H1 (cell line): ENCODE measurements at regions not wholly inside any gene's neighbourhood (a gene's known extent, or its start where the extent isn't known, plus 50 kb on each side); places are given as distances from the start of the nearest gene placed in this dataset.

Source experiments
- CTCF ChIA-PET: fragments of 300-600 bp; sonication (Branson Sonifier 250); formaldehyde crosslinking; loops from one replicate; lab custom pipeline; 2021; ENCODE audit not compliant: partially characterized antibody; lab: Charles Lee
- POLR2A ChIA-PET: fragments of 300-600 bp; sonication (Branson Sonifier 250); formaldehyde crosslinking; loops from one replicate; lab custom pipeline; 2021; ENCODE audit warnings: inconsistent platforms; ENCODE audit not compliant: partially characterized antibody; lab: Charles Lee
- DNase-seq, 2 experiments: peaks; one replicate each; pipeline versions ENCODE4 v3.0.0 to v3.0.0-alpha.2; 2010 to 2022; ENCODE audit warnings: low spot score in 2 of 2, low read depth in 1 of 2, mixed read lengths in 1 of 2
- FAIRE-seq: peaks from 2 replicates; lab custom pipeline; 2011; peaks lifted over from hg19 to GRCh38; lab: Jason Lieb, UNC
- H2AFZ ChIP-seq: 2 replicates; pipeline ENCODE4 v1.8.1; 2012; ENCODE audit warnings: low read length, inconsistent platforms
- H2AK5ac ChIP-seq: 2 replicates; pipeline ENCODE4 v1.6.1; 2013; ENCODE audit warnings: low read depth, low read length
- H2BK120ac ChIP-seq: replicated peaks from 2 replicates; pipeline ENCODE3; 2013; ENCODE audit warnings: low read depth, low read length, inconsistent platforms
- H2BK12ac ChIP-seq: 2 replicates; pipeline ENCODE4 v1.6.1; 2013; ENCODE audit warnings: low read depth, low read length
- H2BK15ac ChIP-seq: 2 replicates; pipeline ENCODE4 v1.6.1; 2013; ENCODE audit warnings: low read length
- H2BK20ac ChIP-seq: 2 replicates; pipeline ENCODE4 v1.6.1; 2013; ENCODE audit warnings: low read length
- H2BK5ac ChIP-seq: 2 replicates; pipeline ENCODE4 v1.6.1; 2013; ENCODE audit warnings: low read depth, low read length
- H3K14ac ChIP-seq: 2 replicates; pipeline ENCODE4 v1.6.1; 2013; ENCODE audit warnings: inconsistent platforms; ENCODE audit not compliant: insufficient read length
- H3K18ac ChIP-seq: 2 replicates; pipeline ENCODE4 v1.6.1; 2013; ENCODE audit warnings: low read length; ENCODE audit errors: extremely low read depth
- H3K23ac ChIP-seq: 2 replicates; pipeline ENCODE4 v1.6.1; 2013; ENCODE audit warnings: inconsistent platforms; ENCODE audit not compliant: insufficient read length
- H3K23me2 ChIP-seq: 2 replicates; pipeline ENCODE4 v1.6.1; 2013; ENCODE audit warnings: low read depth, low read length
- H3K27ac ChIP-seq: 2 replicates; pipeline ENCODE4 v1.6.1; 2011; ENCODE audit warnings: low read depth, low read length, inconsistent platforms
- H3K27me3 ChIP-seq, 4 experiments: replicated peaks in 1 of 4; 1 replicate in 1 of 4; 2 replicates in 3 of 4; pipeline versions ENCODE4 v1.6.1 to v1.8.1; 2011 to 2013; ENCODE audit warnings: low read length in 3 of 4, mild to moderate bottlenecking in 3 of 4, inconsistent platforms in 2 of 4, mixed read lengths in 2 of 4, moderate library complexity in 1 of 4; ENCODE audit not compliant: control insufficient read depth in 3 of 4, insufficient read depth in 3 of 4; ENCODE audit errors: extremely low read depth in 1 of 4
- H3K36me3 ChIP-seq, 4 experiments: 2 replicates each; pipeline versions ENCODE4 v1.6.1 to v1.8.1; 2011 to 2013; ENCODE audit warnings: mild to moderate bottlenecking in 4 of 4, low read length in 3 of 4, moderate library complexity in 2 of 4, control low read depth in 1 of 4, inconsistent platforms in 1 of 4; ENCODE audit not compliant: insufficient read depth in 4 of 4, control insufficient read depth in 2 of 4
- H3K4ac ChIP-seq: replicated peaks from 2 replicates; pipeline ENCODE3; 2013; ENCODE audit warnings: low read length, low read depth, mixed read lengths, inconsistent platforms; ENCODE audit not compliant: insufficient read length
- H3K4me1 ChIP-seq, 4 experiments: replicated peaks in 1 of 4; 1 replicate in 1 of 4; 2 replicates in 3 of 4; pipeline versions ENCODE4 v1.6.1 to v1.8.1; 2011 to 2013; ENCODE audit warnings: low read length in 3 of 4, inconsistent platforms in 2 of 4, mixed read lengths in 1 of 4; ENCODE audit not compliant: insufficient read depth in 4 of 4, control insufficient read depth in 3 of 4
- H3K4me2 ChIP-seq, 2 experiments: 2 replicates each; pipeline versions ENCODE4 v1.6.1 to v1.8.1; 2011 to 2013; ENCODE audit warnings: low read depth in 2 of 2, low read length in 2 of 2, control low read depth in 1 of 2, inconsistent platforms in 1 of 2, mild to moderate bottlenecking in 1 of 2; ENCODE audit not compliant: insufficient read depth in 1 of 2
- H3K4me3 ChIP-seq, 4 experiments: fragments of 200-600, 300-600 bp in 1 of 4; sonication (generic), shearing (Covaris generic), sonication (Bioruptor Twin) in 1 of 4; 2 replicates each; pipeline versions ENCODE4 v1.5.1 to v1.8.1; 2011 to 2016; ENCODE audit warnings: low read length in 4 of 4, low read depth in 3 of 4, control low read depth in 2 of 4, inconsistent platforms in 2 of 4, mild to moderate bottlenecking in 2 of 4, mixed read lengths in 1 of 4, moderate library complexity in 1 of 4; ENCODE audit not compliant: insufficient read depth in 2 of 4; ENCODE audit errors: extremely low read depth in 1 of 4
- H3K56ac ChIP-seq: replicated peaks from 2 replicates; pipeline ENCODE3; 2013; ENCODE audit warnings: low read depth, mild to moderate bottlenecking, mixed read lengths, low read length, inconsistent platforms; ENCODE audit not compliant: insufficient read length
- H3K79me1 ChIP-seq: 2 replicates; pipeline ENCODE4 v1.6.1; 2013; ENCODE audit warnings: low read depth, low read length, control low read depth
- H3K79me2 ChIP-seq, 2 experiments: 2 replicates each; pipeline versions ENCODE4 v1.6.1 to v1.8.1; 2012 to 2013; ENCODE audit warnings: low read length in 2 of 2, mild to moderate bottlenecking in 2 of 2, inconsistent platforms in 1 of 2; ENCODE audit not compliant: insufficient read depth in 2 of 2, control insufficient read depth in 1 of 2
- H3K9ac ChIP-seq, 4 experiments: replicated peaks in 1 of 4; 1 replicate in 1 of 4; 2 replicates in 3 of 4; pipeline versions ENCODE4 v1.6.1 to v1.8.1; 2011 to 2013; ENCODE audit warnings: low read depth in 3 of 4, low read length in 3 of 4, control low read depth in 2 of 4, mild to moderate bottlenecking in 2 of 4, moderate library complexity in 2 of 4, inconsistent platforms in 1 of 4; ENCODE audit errors: extremely low read depth in 1 of 4
- H3K9me3 ChIP-seq, 2 experiments: 2 replicates each; pipeline versions ENCODE4 v1.6.1 to v1.8.1; 2012 to 2013; ENCODE audit warnings: mild to moderate bottlenecking in 2 of 2, moderate library complexity in 2 of 2, control low read depth in 1 of 2, inconsistent platforms in 1 of 2, low read depth in 1 of 2, low read length in 1 of 2, mixed read lengths in 1 of 2; ENCODE audit not compliant: insufficient read depth in 2 of 2
- H4K20me1 ChIP-seq, 2 experiments: replicated peaks in 1 of 2; 2 replicates each; pipeline versions ENCODE3 to v1.8.1; 2011 to 2013; ENCODE audit warnings: inconsistent platforms in 2 of 2, low read length in 2 of 2, mild to moderate bottlenecking in 1 of 2; ENCODE audit not compliant: insufficient read depth in 2 of 2, control insufficient read depth in 1 of 2
- H4K5ac ChIP-seq: 2 replicates; pipeline ENCODE4 v1.6.1; 2013; ENCODE audit warnings: low read length, low read depth, mixed read lengths, inconsistent platforms; ENCODE audit not compliant: insufficient read length
- H4K8ac ChIP-seq: 2 replicates; pipeline ENCODE4 v1.8.0; 2013; ENCODE audit warnings: mild to moderate bottlenecking, moderate library complexity, low read length, inconsistent platforms; ENCODE audit not compliant: insufficient read depth; ENCODE audit errors: extremely low read depth
- H4K91ac ChIP-seq: replicated peaks from 2 replicates; pipeline ENCODE3; 2013; ENCODE audit warnings: low read length, mixed read lengths, inconsistent platforms; ENCODE audit not compliant: insufficient read length
- BACH1 ChIP-seq: IDR thresholded peaks from 2 replicates; pipeline ENCODE4 v1.6.1; 2012; ENCODE audit warnings: low read length, improper control_type of control experiment
- CBX8 ChIP-seq: fragments of 300-800, 300-1000 bp; sonication (generic); IDR thresholded peaks from 2 replicates; pipeline ENCODE4 v1.7.1; 2016; ENCODE audit warnings: low read depth, low read length, borderline replicate concordance
- CEBPB ChIP-seq: IDR thresholded peaks from 2 replicates; pipeline ENCODE4 v1.6.1; 2012; ENCODE audit warnings: low read depth, low read length
- CHD2 ChIP-seq: IDR thresholded peaks from 2 replicates; pipeline ENCODE4 v1.6.1; 2012; ENCODE audit warnings: low read length, improper control_type of control experiment
- EP300 ChIP-seq, 2 experiments: IDR thresholded peaks; 1 replicate in 1 of 2; 2 replicates in 1 of 2; pipeline ENCODE4 v1.6.1; 2011 to 2012; ENCODE audit warnings: low read depth in 2 of 2, low read length in 2 of 2, mild to moderate bottlenecking in 2 of 2, borderline replicate concordance in 1 of 2, inconsistent platforms in 1 of 2, moderate library complexity in 1 of 2
- GTF2F1 ChIP-seq: IDR thresholded peaks from 2 replicates; pipeline ENCODE4 v1.6.1; 2012; ENCODE audit warnings: low read depth, low read length, improper control_type of control experiment, borderline replicate concordance
- KDM1A ChIP-seq: fragments of 200-600, 300-600 bp; sonication (generic); IDR thresholded peaks from 2 replicates; pipeline ENCODE4 v1.7.1; 2016; ENCODE audit warnings: mild to moderate bottlenecking, low read length, borderline replicate concordance
- KDM5A ChIP-seq: fragments of 200-600 bp; IDR thresholded peaks from 2 replicates; pipeline ENCODE4 v1.7.1; 2012; ENCODE audit warnings: mild to moderate bottlenecking, low read length, inconsistent platforms, mixed read lengths
- RBBP5 ChIP-seq: IDR thresholded peaks from 2 replicates; pipeline ENCODE4 v1.7.1; 2012; ENCODE audit warnings: low read depth, mild to moderate bottlenecking, inconsistent platforms, low read length, moderate library complexity, borderline replicate concordance
- SP1 ChIP-seq: IDR thresholded peaks from 2 replicates; pipeline ENCODE4 v1.6.1; 2011; ENCODE audit warnings: low read depth, low read length
- TEAD4 ChIP-seq: IDR thresholded peaks from 2 replicates; pipeline ENCODE4 v1.6.1; 2012; ENCODE audit warnings: low read depth, low read length, inconsistent platforms, mixed read lengths
- WGBS, 2 experiments: shearing (Covaris generic) in 1 of 2; methylation state at CpG; one replicate each; pipeline versions ENCODE4 v1.1.6 to v1.1.7; 2013 to 2015; ENCODE audit warnings: low lambda C conversion rate in 2 of 2, mixed read lengths in 2 of 2, inconsistent platforms in 1 of 2, low coverage in 1 of 2, missing lambda C conversion rate in 1 of 2; ENCODE audit not compliant: insufficient replicate concordance in 2 of 2, insufficient coverage in 1 of 2, insufficient read length in 1 of 2; ENCODE audit errors: extremely low coverage in 1 of 2, missing lambda C conversion rate in 1 of 2; 5-methylcytosine and 5-hydroxymethylcytosine counted together
- TF ChIP-seq, protein P1 (sequence below), 3 experiments: IDR thresholded peaks; 1 replicate in 2 of 3; 2 replicates in 1 of 3; pipeline versions ENCODE4 v1.5.1 to v1.6.1; 2011; ENCODE audit warnings: low read length in 3 of 3, mild to moderate bottlenecking in 3 of 3, inconsistent platforms in 2 of 3, low read depth in 1 of 3, moderate library complexity in 1 of 3; ENCODE audit not compliant: insufficient read depth in 1 of 3; ENCODE audit errors: control extremely low read depth in 1 of 3

DNA sequence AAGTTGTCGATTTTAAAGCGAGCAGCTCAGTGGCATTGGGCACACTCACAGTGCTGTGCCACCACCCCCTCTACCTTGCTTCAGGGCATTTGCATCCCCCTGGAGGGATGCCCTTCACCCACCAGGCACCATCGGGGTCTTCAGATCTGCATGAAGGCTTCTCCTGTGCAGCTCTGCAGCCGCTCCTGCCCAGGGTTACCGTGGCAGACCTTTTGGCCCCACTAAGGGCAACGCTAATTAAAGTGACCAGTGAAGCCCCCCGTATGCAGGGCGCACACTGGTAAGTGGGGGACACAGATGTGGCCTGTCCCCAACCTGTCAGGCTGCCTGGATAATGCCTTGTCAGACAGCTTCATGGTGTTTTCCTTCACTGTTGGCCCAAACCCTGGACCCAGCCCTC is 1117.7 kb downstream of the BRD1 start:
- H2BK20ac ChIP-seq: no peak overlapping the region
- no peaks in the 10 kb centered on the region for H3K27me3 ChIP-seq
- H2AFZ ChIP-seq: no peak overlapping the region
- H3K23ac ChIP-seq: no peak overlapping the region
- no peak overlapping the region for H2BK5ac ChIP-seq
- H4K5ac ChIP-seq: no peak overlapping the region
- H3K4me3 ChIP-seq: no peak overlapping the region
- 79% methylated on average over 8 of the region's 8 CpGs; no CpG with 5 or more reads in 1 of the 2 experiments for WGBS, 2 experiments
- H2BK15ac ChIP-seq: no peak overlapping the region
- H4K8ac ChIP-seq: no peak overlapping the region
- no peak for DNase-seq
- no peak for FAIRE-seq
- POLR2A ChIA-PET: interaction anchor here (1.0 kb wide), 1 partner anchor 30 kb away, joined by 3 read pairs; no protein-coding TSS in a partner anchor
- no peak overlapping the region for H3K4ac ChIP-seq
- no peaks in the 10 kb centered on the region for H3K36me3 ChIP-seq
- no peaks in the 10 kb centered on the region for H3K23me2 ChIP-seq
- H3K14ac ChIP-seq: no peak overlapping the region
- H3K4me2 ChIP-seq: no peak overlapping the region
- CTCF ChIA-PET: interaction anchor here (1.1 to 2.7 kb wide), 3 partner anchors 9 to 10 kb away, joined by 3 to 11 read pairs (median 3); no protein-coding TSS in a partner anchor
- H3K18ac ChIP-seq: no peak overlapping the region
- no peak overlapping the region for H4K91ac ChIP-seq
- H2AK5ac ChIP-seq: no peak overlapping the region
- no peaks in the 10 kb centered on the region; a peak in 1 of 7 replicates for H3K4me1 ChIP-seq
- H3K56ac ChIP-seq: no peak overlapping the region
- no peak overlapping the region for H3K9ac ChIP-seq
- 0 out of 4 replicates have a peak, but pooled peaks cover 0 to under 1% of the 10 kb centered on the region in 2 experiments for H3K9me3 ChIP-seq
- no peak overlapping the region for H3K27ac ChIP-seq
- peaks cover 0 to 4% of the 10 kb centered on the region in 2 experiments for H4K20me1 ChIP-seq
- no peak overlapping the region for H2BK12ac ChIP-seq
- H3K79me2 ChIP-seq: no peaks in the 10 kb centered on the region
- no peaks in the 10 kb centered on the region for H3K79me1 ChIP-seq
- no peak overlapping the region for H2BK120ac ChIP-seq
- TF ChIP-seq CEBPB (no peak), SP1 (no peak), GTF2F1 (no peak), RBBP5 (no peak), CBX8 (no peak), TEAD4 (no peak), KDM5A (no peak), EP300 (IDR thresholded peaks at IDR 0.05; ENCODE audit: borderline replicate concordance in 1 of 2, low read depth in 2 of 2, low read length in 2 of 2) (no peak), KDM1A (no peak), CHD2 (no peak), BACH1 (no peak)
- TF ChIP-seq, protein P1, sequence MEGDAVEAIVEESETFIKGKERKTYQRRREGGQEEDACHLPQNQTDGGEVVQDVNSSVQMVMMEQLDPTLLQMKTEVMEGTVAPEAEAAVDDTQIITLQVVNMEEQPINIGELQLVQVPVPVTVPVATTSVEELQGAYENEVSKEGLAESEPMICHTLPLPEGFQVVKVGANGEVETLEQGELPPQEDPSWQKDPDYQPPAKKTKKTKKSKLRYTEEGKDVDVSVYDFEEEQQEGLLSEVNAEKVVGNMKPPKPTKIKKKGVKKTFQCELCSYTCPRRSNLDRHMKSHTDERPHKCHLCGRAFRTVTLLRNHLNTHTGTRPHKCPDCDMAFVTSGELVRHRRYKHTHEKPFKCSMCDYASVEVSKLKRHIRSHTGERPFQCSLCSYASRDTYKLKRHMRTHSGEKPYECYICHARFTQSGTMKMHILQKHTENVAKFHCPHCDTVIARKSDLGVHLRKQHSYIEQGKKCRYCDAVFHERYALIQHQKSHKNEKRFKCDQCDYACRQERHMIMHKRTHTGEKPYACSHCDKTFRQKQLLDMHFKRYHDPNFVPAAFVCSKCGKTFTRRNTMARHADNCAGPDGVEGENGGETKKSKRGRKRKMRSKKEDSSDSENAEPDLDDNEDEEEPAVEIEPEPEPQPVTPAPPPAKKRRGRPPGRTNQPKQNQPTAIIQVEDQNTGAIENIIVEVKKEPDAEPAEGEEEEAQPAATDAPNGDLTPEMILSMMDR (IDR thresholded peaks at IDR 0.05; ENCODE audit: control extremely low read depth in 1 of 3, insufficient read depth in 1 of 3, low read depth in 1 of 3, low read length in 3 of 3): no peak
